ENCODE measurements at regions not wholly inside any gene's neighbourhood (a gene's known extent, or its start where the extent isn't known, plus 50 kb on each side); places are given as distances from the start of the nearest gene placed in this dataset.
"Not testable (repeated sequence)": the region's sequence is repeated elsewhere in the genome, so short reads cannot be mapped to it uniquely, and the experiment has no call there.

DNA sequence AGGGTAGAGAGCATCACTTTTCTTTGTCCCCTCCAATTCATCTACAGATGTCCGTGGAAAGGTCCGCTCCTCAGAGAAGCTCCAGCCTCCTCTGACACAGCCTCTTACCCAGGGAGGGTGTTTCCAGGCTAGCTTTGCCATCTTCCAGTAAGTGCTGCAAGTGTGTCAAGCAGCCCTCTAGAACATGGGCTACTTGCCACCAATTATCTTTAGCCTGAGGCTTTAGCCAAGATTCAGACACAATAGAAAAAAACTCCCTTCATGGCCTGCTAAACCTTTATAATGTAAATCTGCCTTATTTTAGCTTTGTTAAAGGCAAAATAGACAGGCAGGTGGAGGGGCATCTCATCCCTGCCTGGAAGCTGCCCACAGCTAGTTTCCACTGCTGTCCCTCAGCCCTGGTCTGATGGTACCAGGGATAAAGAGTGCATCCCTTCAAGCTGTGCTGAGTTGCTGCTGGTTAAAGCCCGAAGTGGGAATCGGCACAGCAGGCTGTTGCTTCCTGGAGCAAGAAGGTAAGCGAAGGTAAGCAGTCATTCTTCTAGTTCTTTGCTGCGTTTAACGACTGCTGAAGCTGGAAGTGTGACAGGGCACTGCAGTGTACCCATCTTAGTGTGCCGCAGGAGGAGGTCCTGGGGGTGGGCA, 190.1 kb upstream of the E2F8 start:
- DNase-seq = no peak

DNA sequence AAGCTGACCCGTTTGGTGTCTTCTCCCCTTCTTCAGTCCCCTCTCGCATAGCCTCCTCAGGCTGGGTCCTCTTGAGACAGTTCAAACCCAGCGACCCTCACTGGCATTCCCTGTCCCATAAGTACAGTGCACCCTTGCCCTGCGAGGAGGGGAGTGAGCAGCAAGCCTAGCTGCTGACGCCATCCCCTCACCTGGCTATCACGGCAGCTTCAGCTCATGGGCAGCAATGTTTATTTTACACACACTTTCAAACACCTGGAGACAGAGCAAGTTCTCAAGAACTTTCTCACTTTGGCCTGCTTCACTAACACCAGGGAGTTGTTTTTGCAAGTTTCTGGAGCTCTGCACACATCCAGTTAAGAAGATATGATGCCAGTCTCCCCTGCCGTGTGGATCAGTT, 189.6 kb upstream of the E2F8 start:
- no peak for DNase-seq

- DNase-seq = no peak
Measured at GRCh38 chr11:19429108-19429760, 188.5 kb upstream of the E2F8 start.

DNA sequence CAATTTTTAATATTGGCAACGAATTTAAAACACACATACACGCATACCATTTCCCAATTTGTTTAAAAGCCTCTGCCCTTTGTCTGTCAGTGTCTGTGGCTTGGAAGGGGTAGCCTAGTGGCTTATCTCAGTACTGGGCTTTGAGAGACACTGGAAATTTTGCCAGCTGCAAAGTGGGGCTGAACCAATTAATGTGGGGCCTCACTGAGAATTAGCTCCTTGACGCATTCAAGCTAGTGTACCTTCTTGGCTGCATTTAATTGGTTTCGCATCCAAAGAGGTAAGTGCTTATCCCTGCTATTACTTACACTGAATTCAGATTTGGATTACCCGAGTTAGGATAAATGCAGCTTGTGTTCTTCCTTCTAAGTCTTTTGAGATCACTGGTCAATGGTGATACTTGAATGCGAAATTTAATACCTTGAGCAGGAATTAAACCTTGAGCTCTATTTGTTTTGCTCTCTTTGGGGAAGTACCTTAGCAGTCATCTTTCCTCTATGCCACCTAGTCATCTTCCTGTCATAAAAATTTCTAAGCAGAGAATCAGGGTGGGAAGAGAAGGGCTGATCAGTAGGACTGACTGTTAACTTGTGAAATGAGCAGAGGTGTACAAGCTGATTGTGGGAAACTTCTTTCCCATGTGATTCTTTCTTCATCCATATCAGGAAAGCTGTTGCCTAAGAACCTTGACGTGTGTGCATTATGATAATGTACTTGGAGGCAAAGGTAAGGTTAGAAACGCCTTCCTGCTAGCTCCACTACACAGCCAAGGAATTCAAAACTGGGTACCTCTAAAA, 187.7 kb upstream of the E2F8 start:
- DNase-seq = no peak

- no peak for DNase-seq
Measured at GRCh38 chr11:19426756-19427403, 186.1 kb upstream of the E2F8 start.

GRCh38 chr11:19426011-19426755, 185.4 kb upstream of the E2F8 start:
- DNase-seq = no peak

GRCh38 chr11:19422276-19422675, 181.5 kb upstream of the E2F8 start:
- no peak for DNase-seq

GRCh38 chr11:19420868-19421533, 180.3 kb upstream of the E2F8 start:
- no peak for DNase-seq

DNA sequence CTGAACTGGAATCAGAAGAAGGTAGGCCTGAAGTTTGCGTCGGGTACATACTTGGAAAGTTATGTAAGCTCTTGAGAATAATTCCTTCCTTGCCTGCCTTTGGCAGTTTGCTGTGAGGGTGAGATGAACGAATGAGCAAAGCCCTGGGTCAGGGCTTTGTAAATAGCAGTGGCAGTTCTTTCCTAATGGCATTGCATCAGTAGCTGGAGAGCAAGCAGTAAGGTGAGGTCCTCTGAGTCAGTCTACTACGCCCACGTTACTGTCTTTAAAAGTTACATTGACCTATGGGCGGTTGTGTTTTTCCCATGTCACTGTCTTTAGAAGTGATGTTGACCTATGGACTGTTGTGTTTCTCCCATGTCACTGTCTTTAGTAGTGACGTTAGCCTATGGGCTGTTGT, 179.1 kb upstream of the E2F8 start:
- DNase-seq = no peak

DNA sequence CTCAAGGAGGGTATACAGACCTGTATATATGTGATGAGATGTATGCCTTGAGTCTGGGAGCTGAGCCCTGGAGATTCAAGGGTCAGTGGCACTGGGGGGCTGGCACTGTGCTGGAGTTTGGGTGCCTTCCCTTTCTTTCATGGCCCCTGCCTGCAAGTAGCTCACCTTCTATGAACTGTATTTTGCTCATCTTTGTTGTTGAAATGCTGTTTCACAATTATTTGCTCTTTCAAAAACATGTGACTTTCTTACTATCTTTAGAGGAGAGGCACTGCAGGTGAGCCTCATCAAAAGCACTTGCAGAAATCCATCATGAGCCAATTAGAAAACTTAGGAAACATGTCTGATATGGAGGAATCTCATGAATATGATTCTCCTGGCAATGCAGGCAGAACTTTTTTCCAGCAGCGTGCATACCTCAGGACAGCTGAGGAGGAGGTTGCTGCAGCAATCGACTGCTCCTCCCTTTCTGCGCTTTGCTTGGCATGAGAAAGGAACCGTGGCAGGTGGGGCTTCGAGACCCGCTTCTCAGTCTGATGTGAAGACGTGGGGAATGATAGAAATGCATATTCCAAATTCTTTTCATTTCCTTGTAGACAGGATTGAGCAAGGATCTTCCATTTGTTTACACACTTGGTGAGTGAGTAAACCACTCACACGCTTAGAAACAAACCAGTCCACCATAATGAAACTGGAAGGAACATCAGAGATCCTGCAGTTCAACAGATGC, 178.4 kb upstream of the E2F8 start:
- no peak for DNase-seq

DNA sequence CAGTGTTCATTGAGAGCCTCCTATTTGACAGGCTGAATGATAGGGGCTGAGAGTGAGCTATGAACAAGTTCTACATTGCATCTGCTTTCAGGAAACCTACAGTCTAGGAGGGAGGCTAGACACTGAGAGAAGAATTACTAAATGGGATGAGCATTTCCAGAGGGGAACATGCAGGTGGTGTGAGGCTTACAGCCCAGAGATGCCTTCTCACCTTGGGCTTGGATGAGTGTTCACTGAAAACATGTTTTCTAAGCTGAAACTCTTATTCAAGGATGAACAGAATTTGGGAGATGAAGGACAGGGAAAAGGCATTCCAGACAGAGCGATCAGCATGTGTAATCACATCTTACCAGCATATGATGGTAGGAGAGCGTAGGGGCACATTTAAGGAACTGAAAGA, 177.5 kb upstream of the E2F8 start:
- DNase-seq = no peak

- not testable (repeated sequence) for DNase-seq
Measured at GRCh38 chr11:19412070-19412469, 171.3 kb upstream of the E2F8 start.

- no peak for DNase-seq
Measured at GRCh38 chr11:19410032-19410431, 169.3 kb upstream of the E2F8 start.

- DNase-seq = no peak
Measured at GRCh38 chr11:19409307-19409706, 168.6 kb upstream of the E2F8 start.

GRCh38 chr11:19407677-19408270, 167.0 kb upstream of the E2F8 start:
- DNase-seq = no peak

- no peak for DNase-seq
Measured at GRCh38 chr11:19405966-19406365, 165.2 kb upstream of the E2F8 start.

DNA sequence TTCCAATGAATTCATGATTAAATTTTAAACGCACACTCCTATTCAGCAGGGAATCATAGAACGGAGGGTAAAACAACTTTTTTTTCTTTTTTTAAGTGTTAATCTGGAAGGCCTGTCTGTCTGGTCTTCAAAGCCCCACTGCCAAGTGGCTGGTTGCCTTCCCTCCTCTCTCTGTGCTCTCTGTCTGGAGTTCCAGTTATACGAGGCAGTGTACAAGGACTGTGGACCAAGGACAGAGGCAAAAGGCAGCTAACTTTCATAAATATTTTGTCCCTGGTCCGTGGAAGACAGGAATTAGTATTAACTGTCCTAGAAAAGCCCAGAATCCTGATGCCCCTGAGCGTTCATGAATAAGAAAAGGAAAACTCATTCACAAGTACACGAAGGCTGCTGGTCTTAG, 164.0 kb upstream of the E2F8 start:
- no peak for DNase-seq

GRCh38 chr11:19403196-19403895, 162.6 kb upstream of the E2F8 start:
- DNase-seq = no peak

- no peak for DNase-seq
Measured at GRCh38 chr11:19400296-19400695, 159.6 kb upstream of the E2F8 start.

DNA sequence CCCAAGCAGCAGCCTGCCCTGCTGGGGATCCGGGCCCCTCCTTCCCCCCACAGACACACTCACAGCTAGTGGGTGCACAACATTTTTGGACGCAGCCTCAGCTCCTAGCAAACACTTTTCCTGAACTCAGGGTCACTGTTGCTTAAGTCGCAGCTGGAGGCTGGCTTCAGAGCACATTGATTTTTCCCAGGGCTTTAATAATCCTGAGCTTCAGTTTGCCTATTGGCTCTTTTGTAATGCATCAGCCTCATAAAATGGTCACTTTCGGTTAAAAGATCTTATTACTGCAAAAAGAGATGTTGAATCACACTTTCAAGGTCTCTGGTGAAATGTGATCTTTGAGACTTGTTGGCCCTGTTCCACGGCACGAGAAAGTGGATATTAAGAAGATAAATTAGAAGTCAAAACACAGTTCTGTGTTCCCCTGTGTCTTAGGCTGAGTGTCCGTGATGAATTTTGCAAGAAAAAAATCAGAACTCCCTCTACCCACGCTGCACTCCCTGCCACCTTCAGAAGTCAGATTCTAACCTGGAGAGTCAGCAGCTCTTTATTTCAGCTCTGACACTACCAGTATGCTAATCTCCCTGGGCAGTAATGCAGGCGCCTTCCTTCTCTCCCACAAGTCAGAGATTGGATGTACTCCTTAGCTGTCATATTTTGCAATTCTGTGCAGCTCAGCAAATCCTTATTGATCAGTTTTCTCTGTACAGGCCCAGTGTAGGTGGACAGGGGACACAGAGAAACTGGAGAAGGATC, 158.2 kb upstream of the E2F8 start:
- DNase-seq = no peak
